ENCODE measurements at regions not wholly inside any gene's neighbourhood (a gene's known extent, or its start where the extent isn't known, plus 50 kb on each side); places are given as distances from the start of the nearest gene placed in this dataset.

- no peak for DNase-seq
Observed at GRCh38 chr5:73395256-73395655, 53.3 kb downstream of the FOXD1 start.

- no peak for DNase-seq
Observed at GRCh38 chr5:73394610-73395009, 54.0 kb downstream of the FOXD1 start.

- no peak for DNase-seq
Observed at GRCh38 chr5:73393611-73394489, 54.7 kb downstream of the FOXD1 start.

- DNase-seq, result no peak
Observed at GRCh38 chr5:73392775-73393174, 55.8 kb downstream of the FOXD1 start.

GRCh38 chr5:73391441-73391881 lies 57.1 kb downstream of the FOXD1 start:
- peak; percentile 13 for DNase-seq

GRCh38 chr5:73390972-73391371 lies 57.6 kb downstream of the FOXD1 start:
- DNase-seq, result no peak

- no peak for DNase-seq
Observed at GRCh38 chr5:73388740-73389139, 59.8 kb downstream of the FOXD1 start.

GRCh38 chr5:73388306-73388684 lies 60.3 kb downstream of the FOXD1 start:
- DNase-seq, result no peak

GRCh38 chr5:73387601-73388305 lies 60.8 kb downstream of the FOXD1 start:
- no peak for DNase-seq

GRCh38 chr5:73387149-73387591 lies 61.4 kb downstream of the FOXD1 start:
- no peak for DNase-seq

GRCh38 chr5:73384861-73385260 lies 63.7 kb downstream of the FOXD1 start:
- DNase-seq, result no peak

- no peak for DNase-seq
Observed at GRCh38 chr5:73382401-73382740, 66.2 kb downstream of the FOXD1 start.

- DNase-seq, result no peak
Observed at GRCh38 chr5:73381590-73382400, 66.8 kb downstream of the FOXD1 start.

GRCh38 chr5:73380710-73381589 lies 67.6 kb downstream of the FOXD1 start:
- DNase-seq, result no peak

- no peak for DNase-seq
Observed at GRCh38 chr5:73380041-73380440, 68.5 kb downstream of the FOXD1 start.

- no peak for DNase-seq
Observed at GRCh38 chr5:73379435-73379834, 69.1 kb downstream of the FOXD1 start.

- DNase-seq, result no peak
Observed at GRCh38 chr5:73378765-73379164, 69.8 kb downstream of the FOXD1 start.

- DNase-seq, result no peak
Observed at GRCh38 chr5:73378070-73378469, 70.5 kb downstream of the FOXD1 start.

- DNase-seq, result no peak
Observed at GRCh38 chr5:73376618-73377170, 71.9 kb downstream of the FOXD1 start.

GRCh38 chr5:73375949-73376348 lies 72.6 kb downstream of the FOXD1 start:
- DNase-seq, result no peak

- no peak for DNase-seq
Observed at GRCh38 chr5:73375191-73375545, 73.4 kb downstream of the FOXD1 start.

- DNase-seq, result no peak
Observed at GRCh38 chr5:73374520-73375190, 73.9 kb downstream of the FOXD1 start.
